ENCODE measurements at regions not wholly inside any gene's neighbourhood (a gene's known extent, or its start where the extent isn't known, plus 50 kb on each side); places are given as distances from the start of the nearest gene placed in this dataset.

- H3K27me3 ChIP-seq (ENCODE audit: insufficient read depth, low read length, poor library complexity), result peaks cover 17% of the 10 kb centered on the region
- no peaks in the 10 kb centered on the region for H3K4me1 ChIP-seq (ENCODE audit: insufficient read depth, low read length)
- H3K79me2 ChIP-seq (ENCODE audit: insufficient read depth, low read length), result no peaks in the 10 kb centered on the region
- no peak overlapping the region for H3K27ac ChIP-seq (ENCODE audit: low read length)
- no peak overlapping the region for H3K4me3 ChIP-seq (ENCODE audit: low read depth in 1 of 2, low read length in 2 of 2)
- no peak for DNase-seq
- ATAC-seq (ENCODE audit: insufficient read depth, low read depth), result no peak
- H3K9ac ChIP-seq (ENCODE audit: low read depth, low read length), result no peak overlapping the region
- TF ChIP-seq, protein P1, sequence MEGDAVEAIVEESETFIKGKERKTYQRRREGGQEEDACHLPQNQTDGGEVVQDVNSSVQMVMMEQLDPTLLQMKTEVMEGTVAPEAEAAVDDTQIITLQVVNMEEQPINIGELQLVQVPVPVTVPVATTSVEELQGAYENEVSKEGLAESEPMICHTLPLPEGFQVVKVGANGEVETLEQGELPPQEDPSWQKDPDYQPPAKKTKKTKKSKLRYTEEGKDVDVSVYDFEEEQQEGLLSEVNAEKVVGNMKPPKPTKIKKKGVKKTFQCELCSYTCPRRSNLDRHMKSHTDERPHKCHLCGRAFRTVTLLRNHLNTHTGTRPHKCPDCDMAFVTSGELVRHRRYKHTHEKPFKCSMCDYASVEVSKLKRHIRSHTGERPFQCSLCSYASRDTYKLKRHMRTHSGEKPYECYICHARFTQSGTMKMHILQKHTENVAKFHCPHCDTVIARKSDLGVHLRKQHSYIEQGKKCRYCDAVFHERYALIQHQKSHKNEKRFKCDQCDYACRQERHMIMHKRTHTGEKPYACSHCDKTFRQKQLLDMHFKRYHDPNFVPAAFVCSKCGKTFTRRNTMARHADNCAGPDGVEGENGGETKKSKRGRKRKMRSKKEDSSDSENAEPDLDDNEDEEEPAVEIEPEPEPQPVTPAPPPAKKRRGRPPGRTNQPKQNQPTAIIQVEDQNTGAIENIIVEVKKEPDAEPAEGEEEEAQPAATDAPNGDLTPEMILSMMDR (IDR thresholded peaks at IDR 0.05; ENCODE audit: borderline replicate concordance, extremely low read depth, low read length, poor library complexity, severe bottlenecking), result no peak
- no peak for TF ChIP-seq EZH2 (IDR thresholded peaks at IDR 0.05; ENCODE audit: borderline replicate concordance, low read depth, low read length, severe bottlenecking)
- no peaks in the 10 kb centered on the region for H3K36me3 ChIP-seq (ENCODE audit: insufficient read depth, low read length)
- H3K4me2 ChIP-seq (ENCODE audit: insufficient read depth, low read length), result no peak overlapping the region
- H4K20me1 ChIP-seq (ENCODE audit: insufficient read depth, low read length), result 0 out of 2 replicates have a peak, but pooled peaks cover 5% of the 10 kb centered on the region
- H2AFZ ChIP-seq (ENCODE audit: low read depth, low read length), result no peak overlapping the region
- H3K9me3 ChIP-seq (ENCODE audit: insufficient read depth, low read length, severe bottlenecking), result no peaks in the 10 kb centered on the region
Measured at GRCh38 chr1:22359427-22359826, 92.2 kb upstream of the ZBTB40 start.

DNA sequence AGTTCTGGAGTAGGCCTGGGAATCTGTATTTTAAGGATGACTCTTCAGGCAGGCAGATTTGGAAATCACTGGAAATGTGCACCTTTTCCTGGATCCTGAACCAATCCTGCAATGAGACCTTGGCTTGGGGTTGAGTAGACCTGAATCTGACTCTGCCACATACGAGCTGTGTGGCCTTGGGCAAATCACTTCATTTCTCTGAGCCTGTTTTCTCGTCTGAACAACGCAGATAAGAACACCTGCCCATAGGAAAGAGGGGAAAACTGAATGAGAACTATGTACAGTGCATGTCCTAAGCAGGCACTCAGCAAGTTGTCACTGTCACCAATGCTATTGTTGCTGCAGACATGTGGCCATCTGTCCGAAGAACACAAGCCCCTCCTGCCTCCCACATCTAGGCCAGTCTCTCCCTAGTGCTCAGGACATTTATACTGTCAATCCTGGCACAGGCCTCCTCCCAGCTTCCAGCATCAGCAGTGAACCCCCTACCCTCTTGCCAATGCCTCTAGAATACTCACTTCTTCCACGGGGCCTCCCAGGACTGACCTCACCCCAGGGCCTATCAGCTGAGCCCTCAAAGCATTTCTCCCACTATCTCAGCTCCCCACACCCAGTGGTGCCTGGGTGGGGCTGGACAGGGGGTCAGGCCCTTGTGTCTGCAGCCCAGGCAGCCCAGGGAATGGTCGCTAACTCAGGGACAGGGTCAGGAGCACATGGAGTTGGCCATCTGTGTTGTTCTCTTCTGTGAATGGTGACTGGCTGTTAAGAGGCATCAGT lies 88.8 kb upstream of the ZBTB40 start:
- Histone ChIP-seq H3K4me3 (ENCODE audit: low read depth in 1 of 2, low read length in 2 of 2) (no peak overlapping the region), H3K36me3 (ENCODE audit: insufficient read depth, low read length) (no peaks in the 10 kb centered on the region), H2AFZ (ENCODE audit: low read depth, low read length) (no peak overlapping the region), H3K27me3 (ENCODE audit: insufficient read depth, low read length, poor library complexity) (peaks cover 22% of the 10 kb centered on the region), H4K20me1 (ENCODE audit: insufficient read depth, low read length) (0 out of 2 replicates have a peak, but pooled peaks cover 5% of the 10 kb centered on the region), H3K79me2 (ENCODE audit: insufficient read depth, low read length) (no peaks in the 10 kb centered on the region), H3K4me2 (ENCODE audit: insufficient read depth, low read length) (no peak overlapping the region), H3K9me3 (ENCODE audit: insufficient read depth, low read length, severe bottlenecking) (no peaks in the 10 kb centered on the region), H3K9ac (ENCODE audit: low read depth, low read length) (no peak overlapping the region), H3K27ac (ENCODE audit: low read length) (no peak overlapping the region), H3K4me1 (ENCODE audit: insufficient read depth, low read length) (no peaks in the 10 kb centered on the region)
- DNase-seq, result no peak
- TF ChIP-seq, protein P1 (IDR thresholded peaks at IDR 0.05; ENCODE audit: borderline replicate concordance, extremely low read depth, low read length, poor library complexity, severe bottlenecking), result no peak
- TF ChIP-seq EZH2 (IDR thresholded peaks at IDR 0.05; ENCODE audit: borderline replicate concordance, low read depth, low read length, severe bottlenecking), result no peak
- no peak for ATAC-seq (ENCODE audit: insufficient read depth, low read depth)

GRCh38 chr1:22363403-22364325 lies 88.0 kb upstream of the ZBTB40 start:
- no peak overlapping the region for H3K4me2 ChIP-seq (ENCODE audit: insufficient read depth, low read length)
- no peak overlapping the region for H3K27ac ChIP-seq (ENCODE audit: low read length)
- DNase-seq (no peak), ATAC-seq (ENCODE audit: insufficient read depth, low read depth) (no peak)
- no peaks in the 10 kb centered on the region for H3K9me3 ChIP-seq (ENCODE audit: insufficient read depth, low read length, severe bottlenecking)
- TF ChIP-seq, protein P1 (IDR thresholded peaks at IDR 0.05; ENCODE audit: borderline replicate concordance, extremely low read depth, low read length, poor library complexity, severe bottlenecking), result no peak
- TF ChIP-seq EZH2 (IDR thresholded peaks at IDR 0.05; ENCODE audit: borderline replicate concordance, low read depth, low read length, severe bottlenecking), result no peak
- no peak overlapping the region for H3K9ac ChIP-seq (ENCODE audit: low read depth, low read length)
- H3K79me2 ChIP-seq (ENCODE audit: insufficient read depth, low read length), result no peaks in the 10 kb centered on the region
- H4K20me1 ChIP-seq (ENCODE audit: insufficient read depth, low read length), result 0 out of 2 replicates have a peak, but pooled peaks cover 5% of the 10 kb centered on the region
- H3K27me3 ChIP-seq (ENCODE audit: insufficient read depth, low read length, poor library complexity), result peaks cover 19% of the 10 kb centered on the region
- H3K4me1 ChIP-seq (ENCODE audit: insufficient read depth, low read length), result no peaks in the 10 kb centered on the region
- H3K36me3 ChIP-seq (ENCODE audit: insufficient read depth, low read length), result no peaks in the 10 kb centered on the region
- no peak overlapping the region for H3K4me3 ChIP-seq (ENCODE audit: low read depth in 1 of 2, low read length in 2 of 2)
- H2AFZ ChIP-seq (ENCODE audit: low read depth, low read length), result no peak overlapping the region
